AG04449 (cell line): ENCODE measurements at regions not wholly inside any gene's neighbourhood (a gene's known extent, or its start where the extent isn't known, plus 50 kb on each side); places are given as distances from the start of the nearest gene placed in this dataset.

Experiments used
- CTCF ChIA-PET: fragments of 350-600 bp; formaldehyde crosslinking; extraction: SDS; loops from one replicate; lab custom pipeline; 2021; ENCODE audit warnings: antibody characterized with exemption; lab: Yijun Ruan, JAX
- POLR2A ChIA-PET: fragments of 400-600, 350-600 bp; formaldehyde crosslinking; extraction: SDS; loops from one replicate; lab custom pipeline; 2020; ENCODE audit warnings: antibody characterized with exemption, inconsistent platforms; lab: Yijun Ruan, JAX
- DNase-seq: peaks from one replicate; pipeline ENCODE4 v3.0.0-alpha.2; 2010; ENCODE audit warnings: low read depth, low spot score
- H3K4me3 ChIP-seq: 2 replicates; pipeline ENCODE4 v1.5.1; 2011; ENCODE audit warnings: low read depth, mild to moderate bottlenecking, control low read depth, low read length
- CTCF ChIP-seq: IDR thresholded peaks from one replicate; pipeline ENCODE4 v1.5.1; 2011; ENCODE audit warnings: mild to moderate bottlenecking, moderate library complexity, low read length, control low read depth, inconsistent platforms; ENCODE audit not compliant: insufficient read depth; ENCODE audit errors: missing control alignments

- CTCF ChIA-PET, result interaction anchor here (0.9 to 1.6 kb wide), 3 partner anchors 8 to 18 kb away, joined by 3 to 5 read pairs (median 3); no protein-coding TSS in a partner anchor
- no peak overlapping the region for H3K4me3 ChIP-seq
- TF ChIP-seq CTCF, result no peak
- no peak for DNase-seq
- POLR2A ChIA-PET, result no interaction called here
Observed at GRCh38 chr12:5154091-5154490, 110.4 kb downstream of the KCNA5 start.

- POLR2A ChIA-PET, result no interaction called here
- no peak overlapping the region for H3K4me3 ChIP-seq
- CTCF ChIA-PET, result no interaction called here
- DNase-seq, result no peak
- TF ChIP-seq CTCF, result no peak
Observed at GRCh38 chr12:5155866-5156265, 112.2 kb downstream of the KCNA5 start.

- CTCF ChIA-PET, result interaction anchor here (1.0 kb wide), 1 partner anchor 77 kb away, joined by 3 read pairs; no protein-coding TSS in a partner anchor
- DNase-seq, result no peak
Observed at GRCh38 chr12:5160827-5161226, 117.1 kb downstream of the KCNA5 start.

GRCh38 chr12:5163661-5164060 lies 120.0 kb downstream of the KCNA5 start:
- ChIA-PET POLR2A (no interaction called here), CTCF (interaction anchor here (0.8 to 1.2 kb wide), 3 partner anchors 7 to 265 kb away, joined by 3 to 5 read pairs (median 3); no protein-coding TSS in a partner anchor)

More at GRCh38 chr12:5160827-5161226, 117.1 kb downstream of the KCNA5 start:
- no peak overlapping the region for H3K4me3 ChIP-seq
- no peak for TF ChIP-seq CTCF
- POLR2A ChIA-PET, result no interaction called here

GRCh38 chr12:5165296-5165970 lies 121.8 kb downstream of the KCNA5 start:
- no peak for DNase-seq
- no peak for TF ChIP-seq CTCF
- CTCF ChIA-PET, result interaction anchor here (1.0 to 1.8 kb wide), 3 partner anchors 9 to 81 kb away, joined by 3 to 5 read pairs (median 4); no protein-coding TSS in a partner anchor
- POLR2A ChIA-PET, result interaction anchor here (0.6 kb wide), 1 partner anchor 273 kb away, joined by 3 read pairs; no protein-coding TSS in a partner anchor
- no peak overlapping the region for H3K4me3 ChIP-seq

More at GRCh38 chr12:5163661-5164060, 120.0 kb downstream of the KCNA5 start:
- TF ChIP-seq CTCF, result no peak
- DNase-seq, result no peak
- H3K4me3 ChIP-seq, result no peak overlapping the region

GRCh38 chr12:5166976-5167375 lies 123.3 kb downstream of the KCNA5 start:
- CTCF ChIA-PET, result interaction anchor here (0.9 to 2.5 kb wide), 6 partner anchors 8 to 316 kb away, joined by 3 to 13 read pairs (median 4); no protein-coding TSS in a partner anchor
- H3K4me3 ChIP-seq, result no peak overlapping the region
- no peak for TF ChIP-seq CTCF
- POLR2A ChIA-PET, result interaction anchor here (0.5 to 0.9 kb wide), 2 partner anchors 9 to 265 kb away, joined by 3 to 4 read pairs; partner anchors contain the start of gene NTF3
- DNase-seq, result peak; percentile 87
